HG03469 (cell line): ENCODE measurements at regions not wholly inside any gene's neighbourhood (a gene's known extent, or its start where the extent isn't known, plus 50 kb on each side); places are given as distances from the start of the nearest gene placed in this dataset.

Experiments used
- ATAC-seq: cut with Tn5 transposase; IDR thresholded peaks from one replicate; pipeline ENCODE4 v1.9.1; 2021; ENCODE audit warnings: mild to moderate bottlenecking, moderate library complexity, moderate number of reproducible peaks; ENCODE audit not compliant: unreplicated experiment

- no peak for ATAC-seq
Measured at GRCh38 chr2:12183032-12183645, 436.7 kb downstream of the LPIN1 start.

DNA sequence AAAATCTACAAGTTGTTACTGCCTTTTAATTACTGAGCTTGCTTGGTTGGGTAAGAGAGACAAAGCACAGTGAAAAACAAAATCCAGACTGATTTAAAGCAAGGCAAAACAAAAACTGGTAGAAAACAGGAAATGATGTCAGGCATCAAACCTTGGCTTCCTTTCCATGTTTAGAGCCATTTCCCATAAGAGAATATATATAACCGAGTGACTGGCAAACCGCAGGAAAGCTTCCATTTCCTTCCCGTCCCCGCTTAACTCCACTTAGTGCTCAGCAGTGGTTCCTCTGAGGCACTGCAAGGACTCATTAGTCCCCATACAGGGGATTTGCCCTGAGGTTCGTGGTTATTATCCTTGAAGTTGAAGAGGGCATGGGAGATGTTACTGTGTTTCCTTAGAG is 446.3 kb downstream of the LPIN1 start:
- ATAC-seq, result no peak

DNA sequence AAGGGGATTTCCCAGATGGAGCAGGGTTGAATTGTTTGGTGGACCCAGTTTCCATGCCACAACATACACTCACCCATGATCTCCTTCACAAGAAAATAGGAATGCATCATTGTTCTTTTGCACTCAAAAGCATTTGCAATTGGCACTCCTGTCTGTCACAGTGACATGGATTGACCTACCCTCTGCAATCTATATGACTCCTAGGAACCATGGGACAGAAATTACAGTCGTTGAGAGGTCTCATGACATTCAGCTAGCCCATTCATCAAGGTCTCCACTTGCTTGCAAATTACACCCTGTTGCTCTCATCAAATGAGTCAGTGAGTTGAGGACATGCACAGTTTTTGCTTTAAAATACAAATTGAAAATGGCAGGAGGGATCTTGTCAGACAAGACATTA is 448.5 kb downstream of the LPIN1 start:
- ATAC-seq, result no peak

- ATAC-seq, result peak; percentile 55
Measured at GRCh38 chr2:12196495-12196894, 450.1 kb downstream of the LPIN1 start.

- no peak for ATAC-seq
Measured at GRCh38 chr2:12197133-12197532, 450.7 kb downstream of the LPIN1 start.

DNA sequence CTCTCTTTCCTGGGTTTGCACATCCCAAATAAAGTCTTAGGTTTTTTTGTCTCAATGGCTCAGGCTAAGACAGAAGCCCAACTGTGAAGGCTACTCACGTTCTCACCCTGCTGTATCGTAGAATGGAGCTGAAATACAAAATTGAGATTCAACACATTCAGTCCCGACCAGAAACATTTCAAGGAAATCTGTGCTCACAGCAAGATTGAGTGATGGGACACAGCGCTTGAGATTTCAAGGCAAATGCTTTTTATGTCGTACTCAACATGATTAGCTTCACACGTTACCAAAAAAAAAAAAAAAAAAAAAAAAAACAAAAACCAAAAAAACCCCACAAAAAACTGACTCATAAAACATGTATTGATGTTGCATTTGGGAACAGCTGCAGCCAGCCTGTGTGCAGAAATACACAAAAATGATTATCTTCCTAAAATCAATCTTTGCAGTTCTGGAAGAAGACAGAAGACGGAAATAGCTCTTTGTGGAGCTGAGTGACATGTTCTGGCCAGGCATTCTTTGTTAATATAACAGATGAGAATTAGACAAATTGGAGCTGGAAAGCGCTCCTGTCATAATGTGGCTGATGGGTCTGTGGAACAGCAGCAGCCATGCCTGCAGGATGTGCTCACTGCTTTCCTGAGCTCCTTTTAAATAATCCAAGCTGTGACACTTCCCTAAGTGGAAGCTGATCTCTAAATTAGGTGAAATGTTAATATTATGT is 453.2 kb downstream of the LPIN1 start:
- ATAC-seq, result no peak

DNA sequence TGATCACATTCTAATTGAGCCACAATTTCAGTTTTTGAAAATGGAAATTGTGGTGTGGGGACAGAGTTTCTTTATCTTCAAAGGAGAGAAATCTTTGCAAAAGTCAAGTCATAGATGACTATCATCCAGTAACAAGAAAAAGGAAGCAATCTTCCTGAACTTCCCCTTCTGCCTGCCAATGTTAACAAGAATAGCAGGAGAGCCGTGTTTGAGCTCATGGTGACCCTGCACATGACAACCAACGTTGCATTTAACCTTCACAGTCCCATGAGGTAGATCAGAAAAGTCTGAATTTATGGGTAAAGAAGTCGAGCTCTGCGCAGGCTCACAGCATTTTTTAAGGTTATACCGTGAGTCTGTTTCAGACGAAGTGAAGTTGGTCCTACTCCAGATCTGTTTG is 454.9 kb downstream of the LPIN1 start:
- ATAC-seq, result no peak

DNA sequence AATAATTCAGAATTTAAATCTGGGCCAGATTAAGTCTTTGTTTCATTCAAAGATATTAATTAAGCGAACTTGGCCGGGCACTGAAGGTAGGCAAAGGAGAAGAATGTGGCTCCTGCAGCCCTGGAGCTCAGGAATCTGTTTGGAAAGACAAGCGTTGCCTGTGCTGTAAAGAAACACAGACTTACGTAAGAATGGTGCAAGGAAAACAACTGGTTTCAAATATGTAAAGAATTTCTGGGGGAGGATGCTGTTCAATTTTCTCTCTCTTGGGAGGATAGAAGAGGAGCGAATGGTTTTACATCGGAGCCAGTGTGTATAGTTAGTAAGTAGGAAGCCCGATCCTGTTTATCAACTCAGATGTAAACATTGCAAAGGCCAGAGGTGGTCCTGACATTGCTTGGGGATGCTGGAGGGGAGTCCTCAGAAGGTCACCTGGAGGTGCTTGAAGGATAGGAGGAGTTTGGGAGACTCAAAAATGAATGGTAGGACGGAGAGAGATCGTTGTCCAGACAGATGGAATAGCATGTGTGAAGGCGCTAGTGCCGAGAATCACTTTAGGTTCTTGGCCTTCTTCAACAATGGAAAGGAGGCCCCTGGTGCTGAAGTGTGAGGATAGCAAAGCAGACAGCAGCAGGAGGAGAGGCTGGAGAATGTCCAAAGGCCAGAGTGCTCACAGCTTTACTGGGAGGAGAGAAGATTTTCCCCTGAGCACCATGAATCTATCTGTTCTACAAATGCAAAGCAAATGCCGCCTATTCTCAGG is 456.1 kb downstream of the LPIN1 start:
- no peak for ATAC-seq

DNA sequence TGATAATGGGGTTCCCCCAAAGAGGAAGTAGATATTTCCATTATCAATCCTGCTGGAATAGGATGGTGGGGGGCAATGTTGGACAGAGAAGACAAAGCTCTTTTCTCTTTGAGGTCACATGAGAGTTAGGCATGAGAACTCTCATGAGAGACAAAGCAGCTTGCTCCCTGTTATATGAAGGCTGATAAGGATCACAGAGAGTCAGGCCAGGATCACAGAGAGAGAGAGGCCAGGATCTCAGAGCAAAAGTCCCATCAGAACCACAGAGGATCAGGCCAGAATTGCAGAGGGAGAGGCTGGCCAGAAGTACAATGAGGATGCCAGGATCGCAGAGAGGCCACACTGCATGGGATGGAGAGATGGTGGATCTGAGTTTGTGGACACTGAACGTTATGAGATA is 457.1 kb downstream of the LPIN1 start:
- ATAC-seq, result no peak

DNA sequence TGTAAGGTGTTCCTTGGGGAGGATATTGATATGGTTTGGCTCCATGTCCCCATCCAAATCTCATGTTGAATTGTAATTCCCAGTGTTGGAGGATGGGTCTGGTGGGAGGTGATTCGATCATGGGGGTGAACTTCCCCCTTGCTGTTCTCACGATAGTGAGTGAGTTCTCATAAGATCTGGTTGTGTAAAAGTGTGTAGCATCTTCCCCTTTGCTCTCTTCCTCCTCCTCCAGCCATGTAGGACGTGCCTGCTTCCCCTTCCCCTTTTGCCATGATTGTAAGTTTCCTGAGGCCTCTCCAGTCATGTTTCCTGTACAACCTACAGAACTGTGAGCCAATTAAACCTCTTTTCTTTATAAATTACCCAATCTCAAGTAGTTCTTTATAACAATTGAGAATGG is 458.7 kb downstream of the LPIN1 start:
- no peak for ATAC-seq

- ATAC-seq, result no peak
Measured at GRCh38 chr2:12207491-12207890, 461.1 kb downstream of the LPIN1 start.

DNA sequence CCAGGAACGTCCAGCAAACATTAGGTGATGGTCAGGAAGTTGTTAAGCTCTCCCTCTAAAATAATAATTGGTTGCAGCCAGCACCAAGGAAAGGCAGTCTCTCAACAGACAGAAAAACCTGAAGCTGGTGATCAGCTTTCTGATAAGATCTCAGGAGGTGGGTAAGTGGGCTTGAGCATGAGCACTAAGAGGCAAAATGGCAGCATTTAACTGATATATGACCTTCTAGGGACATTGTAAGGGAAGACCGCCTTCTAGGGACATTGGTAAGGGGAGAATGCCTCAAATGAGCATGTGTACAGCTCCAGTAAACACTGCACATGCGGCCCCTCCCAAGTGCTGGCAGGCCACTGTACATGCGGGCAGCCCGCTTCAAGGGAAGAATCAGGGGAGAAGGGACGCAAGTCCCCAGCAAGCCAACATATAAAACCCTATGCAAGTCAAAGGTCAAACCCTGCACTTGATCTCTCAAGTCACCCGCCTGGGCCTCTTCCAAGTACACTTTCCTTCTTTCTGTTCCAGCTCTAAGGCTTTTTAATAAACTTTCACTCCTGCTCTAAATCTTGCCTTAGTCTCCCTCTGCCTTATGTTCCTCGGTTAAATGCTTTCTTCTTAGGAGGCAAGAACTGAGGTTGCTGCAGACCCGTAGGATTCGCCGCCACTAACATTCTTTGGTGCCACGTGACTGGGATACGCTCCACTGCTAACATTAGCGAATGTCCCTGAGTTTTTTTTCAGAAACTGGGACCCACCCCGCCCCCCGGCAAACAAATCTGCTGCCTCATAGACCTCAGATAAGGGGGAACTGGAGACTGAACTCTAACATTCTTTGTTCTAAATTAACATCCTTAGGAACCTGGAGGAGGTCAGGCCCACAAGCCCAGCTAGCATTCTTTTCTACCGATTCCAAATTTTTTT is 463.8 kb downstream of the LPIN1 start:
- no peak for ATAC-seq

DNA sequence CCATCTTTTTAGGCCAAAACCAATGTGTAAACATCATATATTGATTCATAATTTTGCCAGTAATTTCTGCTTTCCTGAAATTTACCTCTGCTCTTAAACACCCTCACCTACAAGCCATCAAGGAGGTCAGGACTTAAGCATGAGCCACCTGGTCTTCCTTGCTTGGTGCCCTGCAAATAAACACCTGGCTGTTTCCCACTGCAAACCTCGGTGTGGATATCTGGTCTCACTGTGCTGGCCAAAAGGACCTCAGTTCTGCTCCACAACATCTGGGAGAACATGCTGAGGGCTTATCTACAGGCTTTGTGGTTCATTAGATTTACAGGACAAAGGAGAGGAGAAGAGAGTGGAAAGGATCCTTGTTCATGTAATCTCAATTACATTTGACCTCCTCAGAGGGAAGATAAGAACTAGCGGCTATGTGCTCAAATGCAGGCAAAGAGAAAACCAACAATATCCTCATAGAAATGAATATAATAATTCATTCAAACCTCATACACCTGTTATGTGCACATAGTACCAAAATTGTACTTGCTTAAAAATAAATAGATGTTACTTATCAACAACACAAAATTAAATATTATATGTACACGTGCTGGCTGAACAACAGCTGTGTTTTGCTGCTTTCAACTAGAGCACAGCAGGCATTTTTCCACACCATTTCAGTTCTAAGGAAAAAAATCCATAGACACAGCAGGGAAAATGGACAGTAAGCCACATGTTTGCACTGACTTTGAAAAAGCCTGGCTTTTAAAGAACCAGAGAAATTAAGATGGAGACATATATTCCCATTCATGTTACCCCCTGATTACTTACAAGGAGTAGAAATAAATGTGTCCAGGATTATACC is 465.1 kb downstream of the LPIN1 start:
- no peak for ATAC-seq

GRCh38 chr2:12212841-12213597 is 466.6 kb downstream of the LPIN1 start:
- no peak for ATAC-seq

DNA sequence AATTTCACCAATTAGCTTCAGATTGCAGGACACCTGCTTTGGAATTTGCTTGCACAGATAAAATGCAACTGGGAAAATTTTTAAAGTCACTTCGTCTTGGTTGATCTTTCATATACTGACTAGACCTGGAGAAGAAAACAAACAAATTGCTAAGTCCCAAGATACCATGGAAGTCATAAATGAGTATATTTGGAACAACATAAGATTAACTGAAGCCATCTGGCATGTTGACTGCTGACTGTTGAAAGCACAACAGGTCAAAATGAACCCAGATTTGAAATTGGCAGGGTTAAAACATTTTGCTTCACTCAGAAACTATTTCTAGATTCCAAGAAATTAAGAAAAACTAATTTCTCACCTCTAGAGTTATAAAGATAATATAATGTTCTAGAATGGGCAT is 470.7 kb downstream of the LPIN1 start:
- no peak for ATAC-seq

DNA sequence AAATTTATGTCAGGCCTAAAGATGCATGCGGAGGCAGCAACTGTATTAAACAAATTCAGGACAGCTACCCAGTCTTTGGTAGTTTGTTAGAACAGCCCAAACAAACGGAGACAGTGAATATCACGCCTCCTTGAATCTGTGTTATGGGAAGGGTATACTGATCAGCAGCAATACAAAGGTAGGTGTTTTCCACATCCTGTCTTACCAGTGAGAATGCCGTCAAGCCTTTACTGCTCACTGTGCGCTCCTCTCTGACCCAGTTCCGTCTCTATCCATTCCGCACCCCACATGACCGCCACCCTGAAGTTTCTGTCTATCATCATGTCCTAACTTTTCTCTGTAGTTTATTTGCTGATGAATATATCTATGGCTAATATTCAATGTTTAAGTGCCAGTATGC is 473.3 kb downstream of the LPIN1 start:
- no peak for ATAC-seq

DNA sequence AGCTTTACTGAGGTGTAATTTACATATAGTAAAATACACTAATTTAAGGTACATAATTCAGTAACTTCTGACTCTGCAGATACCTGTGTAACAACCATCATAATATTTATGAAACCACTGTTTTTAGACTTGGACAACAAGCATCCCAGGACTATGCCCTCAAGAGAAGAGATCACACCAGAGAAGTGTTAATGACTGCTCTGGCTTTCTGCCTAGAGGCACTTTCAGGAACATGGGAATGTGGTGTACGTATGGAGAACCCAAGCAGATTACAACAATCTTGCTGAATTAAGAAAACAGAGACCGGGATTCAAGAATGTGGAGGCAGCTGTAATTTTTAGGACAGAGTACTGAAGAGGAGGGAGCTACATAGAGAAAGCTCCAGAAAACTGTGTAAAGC is 475.2 kb downstream of the LPIN1 start:
- ATAC-seq, result no peak

DNA sequence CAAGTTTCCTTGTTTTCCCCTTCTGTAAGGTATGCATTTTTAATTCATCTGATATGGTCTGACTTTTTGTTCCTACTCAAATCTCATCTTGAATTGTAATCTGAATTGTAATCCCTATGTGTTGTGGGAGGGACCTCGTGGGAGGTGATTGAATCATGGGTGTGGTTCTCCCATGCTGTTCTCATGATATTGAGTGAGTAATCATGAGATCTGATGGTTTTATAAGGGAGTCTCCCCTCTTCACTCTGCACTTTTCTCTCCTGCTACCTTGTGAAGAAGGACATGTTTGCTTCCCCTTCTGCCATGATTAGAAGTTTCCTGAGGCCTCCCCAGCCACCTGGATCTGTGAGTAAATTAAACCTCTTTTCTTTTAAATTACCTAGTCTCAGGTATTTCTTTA is 476.1 kb downstream of the LPIN1 start:
- ATAC-seq, result no peak

DNA sequence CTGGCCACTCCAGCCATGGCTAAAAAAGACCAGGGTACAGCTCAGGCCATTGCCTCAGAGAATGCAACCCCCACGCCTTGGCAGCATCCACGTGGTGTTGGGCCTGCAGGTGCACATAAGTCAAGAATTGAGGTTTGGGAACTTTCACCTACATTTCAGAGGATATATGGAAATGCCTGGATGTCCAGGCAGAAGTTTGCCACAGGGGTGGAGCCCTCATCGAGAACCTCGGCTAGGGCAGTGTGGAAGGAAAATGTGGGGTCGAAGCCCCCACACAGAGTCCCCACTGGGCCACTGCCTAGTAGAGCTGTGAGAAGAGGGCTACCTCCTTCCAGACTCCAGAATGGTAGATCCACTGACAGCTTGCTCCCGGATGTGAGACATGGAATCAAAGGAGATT is 477.3 kb downstream of the LPIN1 start:
- ATAC-seq, result no peak
